ENCODE measurements at regions not wholly inside any gene's neighbourhood (a gene's known extent, or its start where the extent isn't known, plus 50 kb on each side); places are given as distances from the start of the nearest gene placed in this dataset.

- TF ChIP-seq, protein P1, sequence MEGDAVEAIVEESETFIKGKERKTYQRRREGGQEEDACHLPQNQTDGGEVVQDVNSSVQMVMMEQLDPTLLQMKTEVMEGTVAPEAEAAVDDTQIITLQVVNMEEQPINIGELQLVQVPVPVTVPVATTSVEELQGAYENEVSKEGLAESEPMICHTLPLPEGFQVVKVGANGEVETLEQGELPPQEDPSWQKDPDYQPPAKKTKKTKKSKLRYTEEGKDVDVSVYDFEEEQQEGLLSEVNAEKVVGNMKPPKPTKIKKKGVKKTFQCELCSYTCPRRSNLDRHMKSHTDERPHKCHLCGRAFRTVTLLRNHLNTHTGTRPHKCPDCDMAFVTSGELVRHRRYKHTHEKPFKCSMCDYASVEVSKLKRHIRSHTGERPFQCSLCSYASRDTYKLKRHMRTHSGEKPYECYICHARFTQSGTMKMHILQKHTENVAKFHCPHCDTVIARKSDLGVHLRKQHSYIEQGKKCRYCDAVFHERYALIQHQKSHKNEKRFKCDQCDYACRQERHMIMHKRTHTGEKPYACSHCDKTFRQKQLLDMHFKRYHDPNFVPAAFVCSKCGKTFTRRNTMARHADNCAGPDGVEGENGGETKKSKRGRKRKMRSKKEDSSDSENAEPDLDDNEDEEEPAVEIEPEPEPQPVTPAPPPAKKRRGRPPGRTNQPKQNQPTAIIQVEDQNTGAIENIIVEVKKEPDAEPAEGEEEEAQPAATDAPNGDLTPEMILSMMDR (IDR thresholded peaks at IDR 0.05; ENCODE audit: insufficient read depth, low read length) = no peak
- no peak for TF ChIP-seq SPI1 (IDR thresholded peaks at IDR 0.05; ENCODE audit: borderline replicate concordance, low read depth)
Measured at GRCh38 chr2:136225950-136226835, 108.2 kb upstream of the CXCR4 start.
